Activated CD4-positive, alpha-beta T cell treated with anti-CD3 and anti-CD28 coated beads, Interleukin-2, amount 50 U/mL, for 48 hours (primary cell): ENCODE measurements at regions not wholly inside any gene's neighbourhood (a gene's known extent, or its start where the extent isn't known, plus 50 kb on each side); places are given as distances from the start of the nearest gene placed in this dataset.
A peak's percentile ranks its signal among the peaks of the same experiment; 100 is the strongest.

ENCODE experiments used
- DNase-seq, 2 experiments: peaks; one replicate each; pipeline ENCODE4 v3.0.0-alpha.2; 2020

DNA sequence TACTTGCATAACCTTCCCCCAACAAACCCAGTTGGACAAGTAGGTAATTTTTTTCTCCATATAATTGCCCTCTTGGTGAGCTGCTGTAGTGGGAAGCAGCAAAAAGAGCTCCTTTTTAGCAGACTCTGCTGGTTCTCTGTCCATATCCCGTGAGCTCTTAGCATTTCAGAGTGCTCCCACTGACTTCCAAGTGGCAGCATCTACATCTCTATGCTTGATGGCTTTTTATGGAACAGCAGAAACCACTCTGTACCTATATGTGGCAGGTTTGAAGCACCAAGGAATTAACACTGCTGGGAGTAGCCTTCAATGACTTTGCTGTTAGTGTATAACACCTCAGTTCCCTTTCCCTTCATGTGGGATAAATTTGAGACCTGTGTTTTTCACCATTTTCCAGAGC lies 168.4 kb upstream of the NHS start:
- no peak for DNase-seq

- DNase-seq, result no peak
These were observed 160.0 kb upstream of the NHS start for GRCh38 chrX:17214962-17215361.

DNA sequence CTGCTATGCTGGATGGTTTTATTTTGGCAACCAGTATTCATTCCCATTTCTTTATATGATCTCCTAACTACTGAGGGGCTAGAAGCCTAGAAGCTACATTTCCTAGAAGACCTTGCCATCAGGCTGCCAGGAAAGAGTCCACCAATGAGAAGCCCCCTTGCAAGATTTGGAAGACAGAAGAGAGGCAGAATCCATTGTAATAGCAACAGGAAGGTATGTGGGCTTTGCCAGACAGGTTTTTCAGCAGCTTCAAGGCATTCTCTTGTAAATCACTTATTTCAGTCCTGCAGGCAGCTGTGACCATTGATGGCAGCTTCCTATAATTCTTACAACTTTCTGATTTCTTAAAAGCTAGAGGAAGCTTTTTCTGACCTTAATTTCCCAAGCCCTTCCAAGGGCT lies 148.3 kb upstream of the NHS start:
- no peak for DNase-seq

DNA sequence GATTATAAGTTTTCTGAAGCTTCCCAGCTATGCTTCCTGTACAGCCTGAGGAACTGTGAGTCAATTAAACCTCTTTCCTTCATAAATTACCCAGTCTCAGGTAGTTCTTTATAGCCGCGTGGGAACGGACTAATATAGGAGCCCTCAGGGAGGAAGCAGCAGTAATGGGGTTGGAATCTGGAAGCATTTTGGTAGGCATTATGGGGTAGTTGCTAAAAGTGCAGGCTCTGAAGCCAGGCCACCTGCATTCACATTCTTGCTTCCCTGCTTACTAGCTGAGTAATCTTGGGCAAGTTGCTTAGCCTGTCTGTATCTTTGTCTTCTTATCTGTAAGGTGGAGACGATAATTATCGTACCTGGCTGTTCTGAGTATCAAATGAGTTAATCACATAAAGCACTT lies 137.9 kb upstream of the NHS start:
- DNase-seq, result no peak

- peak; percentile 9 to 23 for DNase-seq
These were observed 132.5 kb upstream of the NHS start for GRCh38 chrX:17242470-17242869.

- no peak for DNase-seq
These were observed 127.9 kb upstream of the NHS start for GRCh38 chrX:17247144-17247543.

- no peak for DNase-seq
These were observed 112.9 kb upstream of the NHS start for GRCh38 chrX:17262123-17262522.

GRCh38 chrX:17266136-17266535 lies 108.9 kb upstream of the NHS start:
- no peak for DNase-seq

GRCh38 chrX:17278961-17279360 lies 96.0 kb upstream of the NHS start:
- no peak for DNase-seq

DNA sequence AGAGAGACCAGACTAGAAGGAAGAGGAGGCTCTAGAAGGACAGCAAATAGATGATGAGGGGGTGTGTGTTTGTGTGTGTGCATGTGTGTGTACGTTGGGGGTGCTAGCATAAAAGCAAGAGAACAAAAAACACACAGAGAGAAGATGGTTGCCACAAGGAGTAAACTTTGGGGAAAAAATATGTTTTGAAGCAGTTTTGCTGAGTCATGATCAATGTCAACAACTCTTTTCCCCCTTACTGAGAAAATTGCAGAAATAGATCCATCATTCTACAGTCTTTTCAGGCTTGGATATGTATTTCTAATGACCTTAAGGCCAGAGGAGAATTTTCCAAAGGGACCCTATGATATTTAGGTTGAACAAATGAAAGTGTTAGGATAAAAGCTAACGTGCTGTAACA lies 89.0 kb upstream of the NHS start:
- no peak for DNase-seq

DNA sequence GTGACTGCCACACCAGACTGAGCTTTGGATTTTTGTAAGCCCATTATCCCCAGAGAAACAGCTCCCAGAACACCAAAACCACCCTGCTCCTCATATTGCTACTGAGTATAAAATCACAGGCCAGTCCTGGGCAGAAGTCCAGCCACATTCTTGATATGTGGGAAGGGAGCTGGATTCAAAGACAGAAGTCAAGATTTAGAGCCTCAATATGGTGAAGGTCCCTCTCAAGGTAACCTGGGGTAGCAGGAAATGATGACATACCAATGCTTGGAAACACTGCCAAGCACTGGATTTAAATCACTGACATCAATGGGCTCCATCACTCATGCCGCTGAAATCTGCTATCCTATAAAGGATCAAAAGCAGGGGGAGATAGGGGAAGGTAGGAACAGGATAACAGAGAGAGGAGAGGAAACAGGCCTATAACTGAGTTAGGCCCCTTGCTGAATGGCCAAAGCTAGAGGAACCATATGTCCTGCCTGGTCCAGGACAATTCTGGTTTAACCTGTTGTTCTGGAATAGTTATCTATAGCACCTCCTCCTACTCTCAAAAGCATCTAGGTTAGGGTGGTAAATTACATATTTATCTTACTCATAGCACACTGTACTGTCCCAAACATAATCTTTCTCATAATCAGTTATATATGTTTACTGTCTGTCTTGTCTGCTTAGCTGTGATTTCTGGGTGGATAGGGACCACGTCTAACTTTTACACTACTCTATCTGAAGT lies 83.7 kb upstream of the NHS start:
- no peak for DNase-seq

GRCh38 chrX:17292111-17292527 lies 82.9 kb upstream of the NHS start:
- DNase-seq, result no peak

DNA sequence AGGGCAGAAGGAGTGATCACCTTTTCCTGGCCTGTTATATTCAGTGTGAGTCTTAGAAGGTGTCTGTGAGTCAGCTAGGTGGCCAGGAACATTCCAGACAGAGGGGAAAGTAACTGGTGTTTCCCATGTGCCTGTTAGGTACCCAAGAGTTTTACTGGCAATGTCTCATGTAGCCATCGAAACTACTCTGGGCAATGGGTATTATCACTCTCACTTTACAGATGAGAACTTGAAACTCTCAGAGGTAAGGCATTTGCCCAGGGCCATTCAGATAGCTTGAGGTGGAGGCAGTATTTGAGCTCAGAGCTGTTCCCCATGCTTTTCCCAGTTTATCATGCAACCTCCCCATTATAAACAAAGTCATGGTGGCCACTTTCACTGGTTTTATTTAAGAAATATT lies 80.4 kb upstream of the NHS start:
- DNase-seq, result no peak

DNA sequence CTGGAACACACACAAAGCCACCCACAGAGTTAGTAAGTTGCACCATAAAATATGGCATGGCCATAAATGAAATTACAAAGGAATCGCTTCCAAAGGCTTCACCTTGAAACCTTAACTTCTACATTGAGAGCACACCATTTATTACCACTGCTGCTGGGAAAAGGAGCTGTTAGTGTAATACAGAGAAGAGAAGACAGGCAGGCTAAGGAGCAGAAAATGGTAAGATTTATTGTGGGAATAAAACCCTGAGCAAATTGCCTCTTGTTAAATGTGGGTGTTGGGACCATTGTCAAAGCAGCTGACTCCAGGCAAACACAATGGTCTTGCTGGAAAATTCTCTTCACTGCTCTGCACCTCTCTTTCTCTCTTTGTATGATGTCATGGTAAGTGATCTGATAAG lies 79.2 kb upstream of the NHS start:
- no peak for DNase-seq

GRCh38 chrX:17298564-17298963 lies 76.4 kb upstream of the NHS start:
- DNase-seq, result no peak

DNA sequence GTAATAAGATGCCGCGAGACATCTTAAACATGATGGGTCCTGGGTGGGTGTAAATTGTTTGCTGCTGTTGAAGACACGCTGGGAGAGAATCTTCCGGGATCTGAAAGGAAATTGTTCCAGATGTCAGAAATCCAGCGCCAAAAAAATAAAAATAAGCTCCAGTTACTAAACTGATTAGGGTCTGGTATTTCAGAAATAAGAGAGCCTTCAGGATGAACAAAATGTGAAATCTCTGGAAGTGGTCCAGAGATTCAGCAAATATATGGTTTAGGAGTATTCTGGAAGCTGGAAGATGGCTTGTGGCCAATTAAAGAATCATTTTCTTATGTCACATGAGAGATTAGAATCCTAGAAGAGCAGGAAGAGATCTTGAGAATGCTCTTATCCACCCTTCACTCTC lies 75.8 kb upstream of the NHS start:
- DNase-seq, result no peak

DNA sequence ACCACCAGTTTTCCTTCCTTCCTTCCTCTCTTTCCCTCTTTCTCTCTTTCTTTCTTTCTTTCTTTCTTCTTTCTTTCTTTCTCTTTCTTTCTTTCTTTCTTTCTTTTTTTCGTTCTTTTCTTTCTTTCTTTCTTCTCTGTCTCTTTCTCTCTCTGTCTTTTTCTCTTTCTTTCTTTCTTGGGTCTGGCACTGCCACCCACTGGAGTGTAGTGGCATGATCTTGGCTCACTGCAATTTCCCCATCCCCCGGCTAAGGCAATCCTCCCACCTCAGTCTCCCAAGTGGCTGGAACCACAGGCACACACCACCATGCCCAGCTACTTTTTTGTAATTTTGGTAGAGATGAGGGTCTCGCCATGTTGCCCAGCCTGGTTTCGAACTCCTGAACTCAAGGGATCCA lies 51.6 kb upstream of the NHS start:
- DNase-seq, result no peak
